Osteocyte (in vitro differentiated cells): ENCODE measurements at regions not wholly inside any gene's neighbourhood (a gene's known extent, or its start where the extent isn't known, plus 50 kb on each side); places are given as distances from the start of the nearest gene placed in this dataset.

Experiments used
- DNase-seq: peaks from one replicate; pipeline ENCODE4 v3.0.0; 2021; ENCODE audit warnings: mixed read lengths; ENCODE audit not compliant: unreplicated experiment; ENCODE audit errors: extremely low spot score
- H3K27ac Mint-ChIP-seq: one replicate; pipeline ENCODE4 v1.8.0; 2021; ENCODE audit warnings: mild to moderate bottlenecking, mixed read lengths; ENCODE audit not compliant: unreplicated experiment
- H3K27me3 Mint-ChIP-seq: one replicate; pipeline ENCODE4 v1.8.0; 2021; ENCODE audit warnings: mixed read lengths; ENCODE audit not compliant: unreplicated experiment
- H3K36me3 Mint-ChIP-seq: one replicate; pipeline ENCODE4 v1.8.0; 2021; ENCODE audit warnings: mixed read lengths; ENCODE audit not compliant: unreplicated experiment
- H3K4me1 Mint-ChIP-seq: one replicate; pipeline ENCODE4 v1.8.0; 2021; ENCODE audit warnings: mixed read lengths; ENCODE audit not compliant: unreplicated experiment
- H3K4me3 Mint-ChIP-seq: one replicate; pipeline ENCODE4 v1.8.0; 2021; ENCODE audit warnings: mild to moderate bottlenecking, moderate library complexity, mixed read lengths; ENCODE audit not compliant: unreplicated experiment
- H3K9me3 Mint-ChIP-seq: one replicate; pipeline ENCODE4 v1.8.0; 2021; ENCODE audit warnings: mixed read lengths; ENCODE audit not compliant: unreplicated experiment
- CTCF ChIP-seq: fragments of 200-600 bp; sonication (generic); IDR thresholded peaks from 2 replicates; pipeline ENCODE4 v1.5.0; 2021; ENCODE audit warnings: antibody characterized with exemption, mild to moderate bottlenecking, moderate library complexity

- no peaks in the 10 kb centered on the region for H3K9me3 Mint-ChIP-seq
- peaks cover 19% of the 10 kb centered on the region for H3K4me1 Mint-ChIP-seq
- TF ChIP-seq CTCF = no peak
- H3K27me3 Mint-ChIP-seq = no peaks in the 10 kb centered on the region
- H3K4me3 Mint-ChIP-seq = no peak overlapping the region
- no peaks in the 10 kb centered on the region for H3K36me3 Mint-ChIP-seq
- H3K27ac Mint-ChIP-seq = no peak overlapping the region
- DNase-seq = no peak
Observed at GRCh38 chr1:55669293-55669692, 454.1 kb upstream of the USP24 start.

DNA sequence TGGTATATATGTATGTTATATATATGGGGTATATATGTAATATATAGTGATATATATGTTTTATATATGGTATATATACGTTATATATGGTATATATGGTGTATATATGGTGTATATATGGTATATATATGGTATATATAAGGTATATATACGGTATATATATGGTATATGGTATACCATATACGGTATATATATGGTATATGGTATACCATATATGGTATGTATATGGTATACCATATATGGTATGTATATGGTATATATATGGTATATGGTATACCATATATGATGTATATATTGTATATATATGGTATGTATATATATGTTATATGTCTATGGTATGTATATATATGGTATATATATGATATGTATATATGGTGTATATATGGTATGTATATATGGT is 447.7 kb upstream of the USP24 start:
- H3K9me3 Mint-ChIP-seq = no peaks in the 10 kb centered on the region
- H3K27ac Mint-ChIP-seq = no peak overlapping the region

DNA sequence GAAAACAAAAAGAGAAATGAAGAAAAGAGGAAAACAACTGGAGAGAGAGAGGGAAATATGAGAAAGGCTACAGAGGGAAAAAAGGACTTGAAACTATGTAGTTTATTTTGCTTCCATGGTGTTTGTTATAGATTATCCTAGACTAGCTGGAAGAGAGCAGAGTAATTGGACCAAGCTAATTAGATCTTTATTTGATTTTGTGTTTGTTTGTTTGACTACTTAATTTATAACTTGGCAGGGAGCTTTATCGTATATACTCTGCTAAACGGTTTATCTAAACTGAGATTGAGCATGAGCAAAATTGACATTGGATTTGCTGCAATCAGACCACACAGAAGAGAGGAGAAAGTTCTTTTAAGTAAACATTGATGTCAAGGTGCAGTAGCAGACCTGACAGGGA is 443.8 kb upstream of the USP24 start:
- H3K4me1 Mint-ChIP-seq = peaks cover 16% of the 10 kb centered on the region
- H3K27ac Mint-ChIP-seq = peak overlapping the region; percentile 81
- no peak overlapping the region for H3K4me3 Mint-ChIP-seq
- H3K27me3 Mint-ChIP-seq = no peaks in the 10 kb centered on the region
- no peaks in the 10 kb centered on the region for H3K9me3 Mint-ChIP-seq
- no peak for TF ChIP-seq CTCF
- no peaks in the 10 kb centered on the region for H3K36me3 Mint-ChIP-seq
- no peak for DNase-seq

More for the DNA sequence above, 447.7 kb upstream of the USP24 start:
- Mint-ChIP-seq H3K4me1 (peaks cover 13% of the 10 kb centered on the region), H3K36me3 (no peaks in the 10 kb centered on the region), H3K27me3 (no peaks in the 10 kb centered on the region), H3K4me3 (no peak overlapping the region)
- no peak for DNase-seq
- no peak for TF ChIP-seq CTCF

DNA sequence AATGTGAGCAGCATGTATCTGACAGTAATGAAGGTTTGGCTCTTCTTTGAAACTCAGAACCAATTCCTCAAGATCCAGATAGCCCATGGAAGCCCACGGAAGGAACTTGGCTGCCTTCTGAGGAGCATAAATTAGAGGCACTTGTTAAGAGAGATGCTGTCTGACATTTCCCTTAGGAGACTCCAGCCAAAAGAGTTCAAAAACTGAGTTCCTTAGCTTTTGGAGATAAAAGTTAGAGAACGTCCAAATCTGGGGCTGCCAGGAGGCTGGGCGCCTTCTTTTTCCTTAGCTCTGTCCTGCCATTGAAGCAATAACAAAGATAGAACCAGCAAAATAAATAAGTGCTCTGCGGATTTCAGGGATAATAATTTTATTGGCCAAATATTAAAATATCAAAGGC is 439.6 kb upstream of the USP24 start:
- no peak for DNase-seq
- no peaks in the 10 kb centered on the region for H3K9me3 Mint-ChIP-seq
- no peaks in the 10 kb centered on the region for H3K36me3 Mint-ChIP-seq
- no peak for TF ChIP-seq CTCF
- no peak overlapping the region for H3K4me3 Mint-ChIP-seq
- no peak overlapping the region for H3K27ac Mint-ChIP-seq
- H3K4me1 Mint-ChIP-seq = peaks cover 30% of the 10 kb centered on the region
- H3K27me3 Mint-ChIP-seq = no peaks in the 10 kb centered on the region

GRCh38 chr1:55654171-55654570 is 439.0 kb upstream of the USP24 start:
- H3K9me3 Mint-ChIP-seq = no peaks in the 10 kb centered on the region
- no peak overlapping the region for H3K27ac Mint-ChIP-seq
- peaks cover 30% of the 10 kb centered on the region for H3K4me1 Mint-ChIP-seq
- no peak for DNase-seq
- no peak for TF ChIP-seq CTCF
- no peaks in the 10 kb centered on the region for H3K36me3 Mint-ChIP-seq
- no peaks in the 10 kb centered on the region for H3K27me3 Mint-ChIP-seq
- no peak overlapping the region for H3K4me3 Mint-ChIP-seq
